NCI-H1694 treated with DMSO at 0.1 percent for 48 hours (cell line): ENCODE measurements at regions not wholly inside any gene's neighbourhood (a gene's known extent, or its start where the extent isn't known, plus 50 kb on each side); places are given as distances from the start of the nearest gene placed in this dataset.

Experiments used
- DNase-seq: peaks from one replicate; lab custom pipeline; 2025; lab: John Stamatoyannopoulos, UW

DNA sequence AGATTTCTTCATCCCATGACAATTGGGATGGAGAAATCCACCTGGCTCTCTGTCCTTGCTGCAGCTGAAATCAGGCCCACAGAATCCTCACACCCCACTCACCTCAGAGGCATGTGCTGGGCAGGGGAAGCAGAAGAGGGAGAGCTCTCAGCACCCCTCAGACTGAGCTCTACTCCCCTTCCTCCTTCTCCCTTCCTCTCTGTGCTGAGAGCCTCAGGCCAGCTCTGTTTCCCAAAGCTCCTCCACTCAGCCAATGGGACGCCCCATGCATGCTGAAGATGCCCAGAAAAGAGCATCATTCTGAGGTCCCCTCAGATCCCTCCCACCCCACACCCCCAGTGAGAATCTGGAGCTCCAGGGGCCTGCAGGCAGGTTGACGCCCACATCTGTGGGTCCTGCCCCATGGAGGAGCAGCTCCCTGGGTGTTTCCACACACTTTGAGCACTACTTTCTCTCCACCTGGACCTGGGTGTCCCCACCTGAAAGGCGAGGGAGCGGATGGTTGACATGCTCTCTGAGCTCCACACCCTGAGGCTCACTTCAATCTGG is 637.7 kb upstream of the ID2 start:
- no peak for DNase-seq

DNA sequence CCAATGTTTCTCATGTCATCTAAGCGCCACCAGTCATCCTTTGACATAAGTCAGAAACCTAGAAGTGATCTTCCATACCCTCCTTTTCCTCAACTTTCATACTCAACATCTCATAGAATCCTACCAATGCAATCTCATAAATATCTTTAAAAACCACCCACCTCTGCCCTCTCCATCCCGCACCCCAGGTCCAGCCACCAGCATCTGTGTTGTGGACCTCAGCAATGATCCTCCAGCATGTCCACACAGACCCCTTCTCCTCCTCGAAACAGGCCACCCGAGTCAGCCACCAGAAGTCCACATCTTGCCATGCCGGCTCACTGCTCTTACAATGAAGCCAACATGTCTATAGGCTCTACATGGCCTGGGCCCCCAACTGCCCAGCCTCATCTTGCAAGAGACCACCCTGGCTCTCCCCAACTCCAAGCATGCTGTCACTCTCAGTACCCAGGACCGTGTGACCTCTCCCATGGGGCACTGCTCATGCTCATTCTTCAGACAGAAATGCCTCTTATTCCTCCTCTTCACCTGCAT is 636.7 kb upstream of the ID2 start:
- no peak for DNase-seq

DNA sequence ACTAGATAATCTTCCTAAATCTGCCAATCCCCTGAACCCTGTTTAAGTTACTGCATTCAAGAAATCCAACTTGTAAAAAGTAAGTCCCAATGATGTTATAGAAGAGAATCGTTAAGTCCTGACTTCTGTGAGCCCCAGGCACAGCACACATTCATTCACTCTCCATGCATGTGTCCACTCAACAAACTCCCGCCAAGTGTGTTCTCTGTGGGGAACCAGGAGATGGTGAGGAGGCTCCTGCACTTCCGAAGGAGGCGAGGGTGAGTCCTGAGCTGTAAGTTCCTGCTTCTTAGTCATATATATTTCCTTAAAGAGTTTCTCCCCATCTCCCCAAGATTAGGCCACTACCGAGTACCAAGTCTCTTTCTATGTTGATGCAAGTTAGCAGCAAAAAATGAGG is 635.0 kb upstream of the ID2 start:
- no peak for DNase-seq

DNA sequence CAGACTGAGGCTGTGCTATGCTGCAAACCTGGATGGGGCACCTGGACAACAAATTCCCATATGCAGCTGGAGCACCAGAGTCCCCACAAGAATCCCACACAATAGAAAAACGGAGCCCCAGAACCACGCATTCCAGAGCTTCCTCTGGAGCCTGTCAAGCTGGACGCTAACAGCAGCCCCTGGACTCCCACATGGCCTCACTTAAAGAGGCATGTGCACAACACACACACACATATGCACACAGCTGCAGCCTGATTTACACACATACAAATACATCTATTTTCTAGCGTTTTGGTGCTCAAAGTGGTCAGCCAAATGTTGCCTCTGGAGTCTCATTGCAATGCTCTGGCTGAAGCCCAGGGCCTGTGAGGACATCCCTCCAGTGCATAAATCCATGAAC is 632.7 kb upstream of the ID2 start:
- DNase-seq = no peak

DNA sequence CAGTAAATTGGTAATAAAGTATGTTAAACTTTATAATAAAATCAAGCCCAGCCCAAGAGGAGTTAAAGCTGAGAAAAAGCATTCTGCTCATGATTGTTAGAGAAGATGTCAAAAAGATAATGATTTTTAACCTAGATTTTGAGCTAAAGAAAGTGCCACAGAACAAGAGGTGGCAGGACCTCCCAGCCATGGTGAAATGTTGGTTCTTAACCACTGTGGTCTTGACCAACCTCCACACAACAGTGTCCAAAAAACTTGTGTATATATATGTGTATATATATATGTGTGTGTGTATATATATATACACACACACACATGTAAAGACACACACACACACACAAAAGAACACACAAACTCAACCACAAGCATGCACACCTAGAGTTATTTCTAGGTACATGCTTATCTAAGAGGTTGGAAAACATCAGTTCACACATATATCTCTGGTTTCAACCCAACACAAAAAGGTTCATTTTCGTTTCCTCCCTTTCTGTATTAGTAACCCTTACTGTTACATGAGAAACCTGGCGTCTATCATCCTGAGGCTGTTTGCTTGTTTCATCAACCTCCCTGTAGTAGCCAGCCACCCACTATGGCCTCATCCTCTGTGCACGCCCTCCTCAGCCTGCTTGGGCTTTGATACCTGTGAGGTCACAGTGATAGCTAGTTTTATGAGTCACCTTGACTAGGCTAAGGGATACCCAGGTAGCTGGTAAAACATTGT is 631.8 kb upstream of the ID2 start:
- no peak for DNase-seq

DNA sequence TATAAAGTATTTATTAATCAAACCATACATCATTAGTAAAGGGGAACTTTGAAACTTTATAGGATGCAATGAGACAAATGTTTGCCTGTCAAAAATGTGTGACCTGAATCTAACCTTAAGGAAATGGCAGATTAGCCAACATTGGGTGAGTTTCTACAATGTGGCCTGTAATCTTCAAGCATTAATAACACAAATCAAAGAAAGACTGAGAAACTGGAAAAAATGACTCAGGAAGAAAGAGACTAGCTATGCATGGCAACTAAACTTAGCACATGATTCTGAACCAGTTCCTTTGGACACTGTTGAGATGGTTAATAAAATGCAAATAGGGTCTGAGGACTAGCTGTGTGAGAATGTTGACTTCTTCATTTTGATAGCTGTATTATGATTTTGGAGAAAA is 628.6 kb upstream of the ID2 start:
- DNase-seq = no peak

DNA sequence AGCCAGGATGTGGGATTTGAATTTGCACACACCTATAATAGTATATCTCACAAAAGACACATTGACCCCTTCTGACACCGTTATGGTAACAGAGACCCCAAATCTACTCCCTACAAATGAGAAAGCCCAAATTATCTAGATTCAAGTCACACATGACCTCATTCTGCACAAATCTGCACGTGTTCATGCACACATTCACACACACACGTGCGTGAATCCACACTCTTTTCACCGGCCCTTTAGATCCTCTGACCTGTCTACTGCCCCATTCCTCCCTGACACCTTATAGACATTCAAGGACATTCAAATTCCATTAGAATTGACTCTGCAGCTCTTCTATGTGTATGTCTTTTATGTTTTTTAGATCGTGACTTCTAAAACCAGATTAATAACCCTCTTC is 627.8 kb upstream of the ID2 start:
- DNase-seq = no peak

DNA sequence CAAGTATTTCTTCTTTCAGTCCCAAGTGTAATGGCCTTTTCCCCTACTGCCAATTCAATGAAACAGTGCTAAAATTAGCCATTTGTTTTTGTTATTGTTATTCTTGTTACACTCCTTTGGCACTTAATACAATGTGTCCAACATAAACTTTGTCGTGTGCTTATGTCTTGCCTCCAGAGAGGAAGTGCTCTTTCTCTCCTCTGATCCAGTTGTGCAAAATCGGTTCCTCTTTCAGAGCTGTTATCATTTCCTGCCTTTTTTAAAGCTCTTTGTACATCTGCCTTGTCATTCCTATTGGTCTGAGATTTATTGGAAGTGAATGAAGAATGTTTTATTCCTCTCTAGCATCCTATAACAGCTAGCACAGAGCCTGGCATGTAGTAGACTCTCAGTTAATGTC is 623.2 kb upstream of the ID2 start:
- DNase-seq = no peak

DNA sequence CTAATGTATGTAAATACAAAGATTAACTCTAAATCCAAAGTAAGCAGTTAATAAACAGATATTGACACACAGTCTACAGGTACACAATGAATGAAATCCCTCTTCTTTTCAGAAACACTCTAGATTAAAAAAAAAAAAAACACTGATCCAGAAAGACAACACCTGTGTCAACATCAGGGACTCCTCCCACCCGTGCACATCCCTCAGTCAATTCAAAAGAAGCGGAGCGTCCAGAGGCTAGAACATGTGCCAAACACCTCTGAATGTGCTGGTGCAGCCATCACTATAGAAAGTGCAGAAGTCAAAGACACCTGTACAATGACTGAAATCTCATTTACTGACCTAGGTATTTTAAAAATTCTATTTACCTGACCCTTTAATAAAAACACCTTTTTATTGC is 622.6 kb upstream of the ID2 start:
- no peak for DNase-seq

DNA sequence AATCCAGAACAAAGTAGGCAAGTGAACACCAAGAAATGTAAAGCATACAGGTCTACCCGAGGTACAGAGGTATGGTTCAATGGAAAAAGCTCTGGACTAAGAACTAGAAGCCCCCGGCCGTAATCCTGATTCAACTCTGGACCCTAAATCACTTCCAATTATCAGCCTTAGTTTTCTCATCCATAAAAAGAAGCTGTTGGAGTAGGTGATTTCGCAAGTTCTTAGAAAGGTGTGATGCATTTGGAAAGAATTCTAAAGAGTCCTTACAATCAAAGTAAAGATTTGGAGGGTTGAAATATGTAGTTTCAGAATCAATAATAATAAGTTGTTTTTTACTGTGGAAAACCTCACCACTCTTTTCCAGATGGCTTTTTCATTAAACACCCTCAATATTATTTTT is 622.1 kb upstream of the ID2 start:
- DNase-seq = no peak

DNA sequence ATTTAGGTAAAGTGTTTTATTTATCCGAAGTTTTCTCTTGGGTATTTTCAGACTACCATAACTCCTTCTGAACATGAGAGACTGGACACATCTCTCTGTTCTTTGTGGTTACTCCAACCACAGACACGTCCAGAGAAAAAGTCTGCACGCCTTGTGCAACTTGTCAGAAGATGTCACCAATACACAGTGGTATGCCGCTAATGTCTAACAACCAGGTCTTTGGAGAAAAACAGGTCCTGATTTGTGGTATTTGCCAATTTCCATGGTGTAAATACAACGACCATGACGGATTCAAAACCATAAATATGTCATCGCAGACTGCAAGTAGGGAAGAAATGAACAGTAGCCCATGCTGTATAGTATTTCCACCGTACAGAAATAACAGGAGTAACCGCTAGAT is 620.6 kb upstream of the ID2 start:
- no peak for DNase-seq

DNA sequence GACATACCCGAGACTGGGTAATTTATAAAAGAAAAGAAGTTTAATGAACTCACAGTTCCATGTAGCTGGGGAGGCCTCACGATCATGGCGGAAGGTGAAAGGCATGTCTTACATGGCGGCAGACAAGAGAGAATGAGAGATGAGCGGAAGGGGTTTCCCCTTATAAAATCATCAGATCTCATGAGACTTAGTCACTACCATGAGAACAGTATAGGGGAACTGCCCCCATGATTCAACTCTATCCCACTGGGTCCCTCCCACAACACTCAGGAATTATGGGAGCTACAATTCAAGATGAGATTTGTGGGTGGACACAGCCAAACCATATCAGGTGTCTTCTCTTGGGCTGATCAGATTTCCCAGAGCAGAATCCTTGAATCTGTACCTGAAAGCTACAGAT is 617.3 kb upstream of the ID2 start:
- no peak for DNase-seq

DNA sequence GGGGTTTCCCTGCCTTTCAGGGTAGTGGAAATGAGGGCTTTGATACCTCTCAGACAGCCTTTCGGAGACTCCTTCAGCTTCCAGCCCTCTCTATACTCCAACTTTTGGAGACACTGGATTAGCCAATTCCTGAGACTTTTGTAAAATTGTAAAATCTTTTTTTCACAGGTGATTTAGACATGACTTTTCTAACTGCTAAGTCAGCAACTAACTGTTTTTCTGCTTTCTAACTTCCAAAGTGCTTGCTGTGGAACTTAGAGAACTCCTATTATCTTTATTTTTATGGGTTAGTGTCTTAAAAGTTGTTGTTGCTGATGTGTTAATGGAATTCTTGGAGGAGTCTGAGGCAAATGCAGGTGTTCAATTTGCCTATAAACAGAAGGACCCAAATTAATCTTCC is 616.7 kb upstream of the ID2 start:
- no peak for DNase-seq

DNA sequence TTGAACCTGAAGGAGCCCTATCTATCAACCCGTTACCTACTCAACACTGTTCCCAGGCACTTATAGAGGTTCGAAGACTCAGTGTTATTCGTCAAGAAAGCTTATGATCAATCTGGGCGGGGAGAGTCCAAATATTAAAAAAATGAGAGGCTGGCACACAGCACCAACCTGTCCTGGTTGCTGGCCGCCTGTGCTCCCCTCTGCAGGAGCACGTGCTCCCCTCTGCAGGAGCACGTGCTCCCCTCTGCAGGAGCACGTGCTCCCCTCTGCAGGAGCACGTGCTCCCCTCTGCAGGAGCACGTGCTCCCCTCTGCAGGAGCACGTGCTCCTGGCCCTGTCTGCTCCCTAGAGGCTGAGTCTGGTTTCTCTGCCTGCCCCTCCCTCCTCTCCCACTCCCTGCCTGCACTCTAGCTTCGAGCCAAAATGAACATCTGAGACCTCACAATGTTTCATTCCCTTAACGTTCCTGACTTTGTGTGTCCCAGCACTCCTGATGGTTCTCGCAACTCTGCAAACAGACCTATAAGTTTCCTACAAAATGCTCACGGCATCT is 614.0 kb upstream of the ID2 start:
- no peak for DNase-seq

DNA sequence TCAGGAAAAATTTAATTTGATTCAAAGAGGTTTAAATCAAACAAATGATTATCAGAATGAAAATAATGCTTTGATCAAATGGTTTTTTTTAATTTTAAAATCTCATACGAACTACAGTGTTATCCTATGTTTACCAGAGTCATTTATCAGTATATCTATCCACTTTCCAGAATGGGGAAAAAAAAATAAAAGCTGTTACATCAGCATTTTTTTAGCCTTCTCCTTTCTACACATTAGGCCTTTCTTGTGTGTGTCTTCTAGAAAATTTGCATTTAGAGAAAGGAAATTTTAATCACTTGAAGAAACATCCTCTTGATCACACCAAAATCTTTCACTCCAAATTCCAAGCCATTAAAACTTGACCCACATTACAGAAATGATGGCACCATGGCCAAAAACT is 608.9 kb upstream of the ID2 start:
- DNase-seq = no peak

DNA sequence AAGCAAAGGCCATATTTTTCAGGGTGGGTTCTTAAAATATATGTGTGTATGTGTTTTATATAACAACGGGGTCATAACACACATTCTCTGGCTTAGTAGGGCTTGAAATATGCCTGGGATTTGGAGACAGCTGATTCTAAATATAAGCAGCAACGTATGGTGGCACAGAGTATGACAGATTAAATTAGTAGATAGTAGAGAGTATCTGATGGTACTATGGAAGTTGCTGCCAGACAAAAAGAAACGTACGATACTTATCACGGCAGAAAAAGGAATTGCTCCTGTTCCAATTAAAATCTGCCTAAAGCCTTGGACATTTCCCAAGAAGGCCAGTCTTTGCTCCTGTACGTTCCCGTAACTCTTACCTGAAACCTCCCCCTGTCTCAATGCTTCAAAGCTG is 607.9 kb upstream of the ID2 start:
- DNase-seq = no peak

DNA sequence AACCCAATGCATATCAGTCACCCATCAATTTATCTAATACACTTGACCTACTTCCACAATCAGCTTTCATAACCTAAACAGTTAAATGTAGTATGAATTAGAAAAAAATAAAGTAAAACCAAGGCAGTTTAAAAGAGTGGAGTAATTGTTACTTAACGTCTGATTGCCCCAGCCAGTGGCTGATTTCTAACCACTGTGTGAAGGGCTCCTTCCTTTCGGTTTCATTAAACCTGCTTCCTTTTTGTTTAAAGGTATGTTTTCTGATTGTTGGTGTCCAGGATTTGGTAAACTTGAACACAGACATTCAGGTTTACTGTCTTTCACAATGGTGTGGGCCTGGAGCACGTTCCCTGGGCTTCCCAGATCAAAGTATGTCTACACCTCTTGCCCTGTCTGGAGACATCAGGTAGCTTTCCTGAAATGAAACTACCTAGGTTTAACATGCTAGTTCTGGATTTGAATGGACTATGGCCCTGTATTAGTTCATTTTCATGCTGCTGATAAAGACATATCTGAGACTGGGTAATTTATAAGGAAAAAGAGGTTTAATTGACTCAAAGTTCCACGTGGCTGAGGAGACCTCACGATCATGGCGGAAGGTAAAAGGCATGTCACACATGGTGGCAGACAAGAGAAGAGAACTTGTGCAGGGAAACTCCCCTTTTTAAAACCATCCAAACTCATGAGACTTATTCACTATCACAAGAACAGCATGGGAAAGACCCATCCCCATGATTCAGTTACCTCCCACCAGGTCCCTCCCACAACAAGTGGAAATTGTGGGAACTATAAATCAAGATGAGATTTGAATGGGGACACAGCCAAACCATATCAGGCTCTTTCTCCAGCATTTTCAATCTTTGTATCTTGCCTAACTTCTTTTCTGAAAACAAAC is 605.2 kb upstream of the ID2 start:
- no peak for DNase-seq

DNA sequence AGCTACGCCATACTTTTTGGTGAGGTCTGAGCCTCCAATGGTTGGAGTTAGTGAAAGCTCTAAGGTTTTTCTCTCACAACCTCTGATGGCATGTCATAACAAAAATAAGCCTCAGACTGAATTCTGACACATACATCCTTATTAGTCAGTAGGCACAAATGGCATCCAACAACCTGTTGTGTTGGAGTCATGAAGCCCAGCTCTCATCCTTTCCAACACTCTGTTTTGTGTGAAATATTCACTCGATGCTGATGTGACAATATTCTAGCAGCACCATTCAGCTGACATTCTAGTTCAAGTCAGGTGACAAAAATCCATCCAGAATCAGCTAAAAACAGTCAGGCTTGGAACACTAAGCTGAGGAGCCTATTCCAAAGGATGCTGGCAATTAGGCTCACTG is 603.2 kb upstream of the ID2 start:
- no peak for DNase-seq

DNA sequence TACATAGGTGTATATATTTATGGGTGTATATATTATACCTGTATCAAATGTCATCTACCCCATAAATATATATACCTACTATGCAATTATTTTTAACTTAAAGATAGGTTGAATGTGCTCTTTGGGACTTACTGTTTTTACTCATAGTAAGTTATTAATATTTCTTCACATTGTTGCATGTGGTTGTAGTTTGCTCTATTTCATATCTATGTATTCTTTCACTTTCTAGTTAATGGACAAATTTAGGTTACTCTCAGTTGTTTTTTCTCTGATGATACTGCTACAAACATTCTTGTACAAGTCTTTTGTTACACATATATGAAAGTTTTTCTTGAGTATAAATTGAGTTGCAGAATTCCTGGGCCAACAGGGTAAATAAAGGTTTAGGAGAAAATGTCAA is 601.8 kb upstream of the ID2 start:
- no peak for DNase-seq

DNA sequence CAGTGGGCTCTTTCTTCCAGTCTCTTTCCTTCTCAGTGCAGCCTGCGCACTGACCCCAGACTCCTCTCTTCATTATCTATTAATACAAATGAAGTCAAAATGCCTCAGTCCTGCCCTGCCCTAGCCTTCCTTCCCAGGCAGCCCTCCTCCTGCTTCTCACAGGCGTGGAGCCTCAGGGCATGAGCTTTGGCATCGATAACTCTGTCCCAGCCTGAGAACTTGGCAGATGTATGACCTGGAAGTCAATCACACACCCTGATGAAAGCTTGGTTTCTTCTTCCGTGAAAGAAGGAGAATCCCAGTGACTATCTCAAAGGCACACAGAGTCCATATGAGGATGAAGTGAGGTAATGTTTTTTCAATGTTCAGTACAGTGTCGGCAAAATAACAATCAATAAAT is 600.7 kb upstream of the ID2 start:
- DNase-seq = no peak

DNA sequence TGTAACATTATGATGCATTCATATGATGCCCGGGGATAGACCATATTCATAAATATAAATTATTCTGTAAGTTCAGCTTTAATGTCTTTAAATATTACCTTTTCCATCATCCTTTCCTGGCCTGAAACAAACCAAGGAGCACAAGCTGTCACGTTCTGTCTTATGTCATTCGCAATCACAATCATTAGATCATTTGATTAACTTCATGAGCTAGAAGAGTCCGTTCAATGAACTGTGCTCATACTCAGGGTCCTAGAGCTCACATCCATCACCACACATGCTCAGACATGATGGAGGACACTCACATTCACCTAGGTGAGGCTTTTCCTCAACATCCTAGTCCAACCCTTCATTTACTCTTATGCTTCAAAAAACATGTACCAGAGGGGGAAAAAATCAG is 599.0 kb upstream of the ID2 start:
- no peak for DNase-seq

DNA sequence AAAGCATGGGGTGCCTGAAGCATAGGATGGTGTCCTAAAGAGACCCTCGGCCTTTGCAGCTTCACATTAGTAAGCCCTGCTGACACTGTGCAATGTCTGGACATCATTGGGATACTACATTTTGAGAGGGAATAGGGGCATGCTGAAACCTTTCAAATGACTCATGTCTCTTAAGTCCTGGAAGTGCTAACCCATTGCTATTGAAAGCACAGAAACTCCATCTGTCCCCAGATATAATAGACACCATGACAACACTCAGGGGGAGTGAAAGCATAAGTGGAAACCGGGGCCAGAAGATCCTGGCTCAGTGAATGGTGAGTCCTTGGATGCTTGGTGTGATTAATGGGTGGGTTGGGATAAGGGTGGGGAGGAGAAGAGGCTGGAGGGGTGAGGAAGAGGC is 595.5 kb upstream of the ID2 start:
- DNase-seq = no peak
